Liver (tissue), 8 donors: ENCODE measurements at regions not wholly inside any gene's neighbourhood (a gene's known extent, or its start where the extent isn't known, plus 50 kb on each side); places are given as distances from the start of the nearest gene placed in this dataset.

Experiments
- DNase-seq: peaks from one replicate; pipeline ENCODE4 v3.0.0-alpha.2; 2017; ENCODE audit warnings: low spot score
- H3K27ac ChIP-seq, 2 donors: one replicate each; pipeline ENCODE4 v1.7.0; 2013; ENCODE audit warnings: inconsistent platforms in 2 of 2, low read length in 2 of 2, control low read depth in 1 of 2, low read depth in 1 of 2, mild to moderate bottlenecking in 1 of 2
- H3K27me3 ChIP-seq, 4 donors: one replicate each; pipeline versions ENCODE4 v1.6.1 to v1.7.0; 2013; ENCODE audit warnings: low read length in 3 of 4, inconsistent platforms in 1 of 4, mild to moderate bottlenecking in 1 of 4, moderate library complexity in 1 of 4; ENCODE audit not compliant: control insufficient read depth in 4 of 4, insufficient read depth in 4 of 4
- H3K36me3 ChIP-seq, 4 donors: one replicate each; pipeline versions ENCODE4 v1.6.1 to v1.7.0; 2013; ENCODE audit warnings: low read length in 3 of 4, mild to moderate bottlenecking in 3 of 4, low read depth in 1 of 4, moderate library complexity in 1 of 4; ENCODE audit not compliant: control insufficient read depth in 4 of 4, insufficient read depth in 3 of 4
- H3K4me1 ChIP-seq, 4 donors: one replicate each; pipeline versions ENCODE4 v1.6.1 to v1.7.0; 2013; ENCODE audit warnings: low read length in 3 of 4, mild to moderate bottlenecking in 3 of 4, moderate library complexity in 1 of 4; ENCODE audit not compliant: control insufficient read depth in 4 of 4, insufficient read depth in 4 of 4
- H3K4me3 ChIP-seq, 3 donors: one replicate each; pipeline versions ENCODE4 v1.6.1 to v1.7.0; 2013; ENCODE audit warnings: low read length in 3 of 3, control low read depth in 1 of 3, low read depth in 1 of 3, mild to moderate bottlenecking in 1 of 3
- H3K9ac ChIP-seq, 2 donors: one replicate each; pipeline ENCODE4 v1.7.0; 2013; ENCODE audit warnings: low read length in 2 of 2, mild to moderate bottlenecking in 2 of 2, moderate library complexity in 2 of 2, control low read depth in 1 of 2, low read depth in 1 of 2
- H3K9me3 ChIP-seq, 4 donors: one replicate each; pipeline versions ENCODE4 v1.6.1 to v1.7.0; 2013; ENCODE audit warnings: low read length in 3 of 4; ENCODE audit not compliant: control insufficient read depth in 4 of 4
- ATF3 ChIP-seq: IDR thresholded peaks from 2 replicates; pipeline ENCODE4 v1.6.1; 2016; ENCODE audit warnings: antibody characterized with exemption
- CTCF ChIP-seq: fragments of 150-350 bp; IDR thresholded peaks from 2 replicates; pipeline ENCODE4 v1.5.1; 2017; ENCODE audit warnings: improper control_type of control experiment, low read depth, low read length; ENCODE audit not compliant: missing input control
- EGR1 ChIP-seq, 2 donors: IDR thresholded peaks; 2 replicates each; pipeline ENCODE4 v1.6.1; 2016 to 2018; ENCODE audit warnings: antibody characterized with exemption in 2 of 2, low read depth in 2 of 2
- FOXA1 ChIP-seq: IDR thresholded peaks from 2 replicates; pipeline ENCODE4 v1.6.1; 2016; ENCODE audit warnings: antibody characterized with exemption
- FOXA2 ChIP-seq: IDR thresholded peaks from 2 replicates; pipeline ENCODE4 v1.6.1; 2016; ENCODE audit warnings: antibody characterized with exemption
- GABPA ChIP-seq, 2 donors: IDR thresholded peaks in 1 of 2; conservative IDR thresholded peaks in 1 of 2; 2 replicates each; pipeline ENCODE4 v1.6.1; 2016; ENCODE audit warnings: antibody characterized with exemption in 2 of 2, mild to moderate bottlenecking in 1 of 2, moderate library complexity in 1 of 2
- HNF4A ChIP-seq, 2 donors: conservative IDR thresholded peaks; 2 replicates each; pipeline ENCODE4 v1.6.1; 2016; ENCODE audit warnings: antibody characterized with exemption in 2 of 2, mild to moderate bottlenecking in 2 of 2
- HNF4G ChIP-seq: IDR thresholded peaks from 2 replicates; pipeline ENCODE4 v1.6.1; 2016; ENCODE audit warnings: antibody characterized with exemption
- JUND ChIP-seq, 2 donors: IDR thresholded peaks; 2 replicates each; pipeline ENCODE4 v1.6.1; 2016; ENCODE audit warnings: antibody characterized with exemption in 2 of 2
- MAX ChIP-seq: IDR thresholded peaks from 2 replicates; pipeline ENCODE4 v1.6.1; 2016; ENCODE audit warnings: antibody characterized with exemption
- NR2F2 ChIP-seq: IDR thresholded peaks from 2 replicates; pipeline ENCODE4 v1.6.1; 2016; ENCODE audit warnings: antibody characterized with exemption
- RAD21 ChIP-seq, 2 donors: IDR thresholded peaks; 2 replicates each; pipeline ENCODE4 v1.6.1; 2016; ENCODE audit warnings: antibody characterized with exemption in 2 of 2, mild to moderate bottlenecking in 2 of 2
- REST ChIP-seq: IDR thresholded peaks from 2 replicates; pipeline ENCODE4 v1.6.1; 2016; ENCODE audit warnings: antibody characterized with exemption, mild to moderate bottlenecking
- RXRA ChIP-seq, 2 donors: IDR thresholded peaks; 2 replicates each; pipeline ENCODE4 v1.6.1; 2017 to 2018; ENCODE audit warnings: antibody characterized with exemption in 2 of 2, mild to moderate bottlenecking in 1 of 2
- SP1 ChIP-seq: IDR thresholded peaks from 2 replicates; pipeline ENCODE4 v1.6.1; 2018; ENCODE audit warnings: antibody characterized with exemption, mild to moderate bottlenecking
- TAF1 ChIP-seq: conservative IDR thresholded peaks from 2 replicates; pipeline ENCODE4 v1.6.1; 2016; ENCODE audit warnings: antibody characterized with exemption, mild to moderate bottlenecking
- ZBTB33 ChIP-seq: IDR thresholded peaks from 2 replicates; pipeline ENCODE4 v1.6.1; 2016; ENCODE audit warnings: antibody characterized with exemption
- WGBS: extraction: QIAGEN DNeasy Blood & Tissue Kit; methylation state at CpG from one replicate; pipeline ENCODE4 v1.1.7; 2013; 5-methylcytosine and 5-hydroxymethylcytosine counted together
- donor health status: healthy.
- donor health status: healthy.
- donor health status: healthy.
- donor health status: healthy.
- donor health status: healthy.

GRCh38 chr17:56699186-56699894 lies 105.8 kb downstream of the NOG start:
- Histone ChIP-seq H3K9ac (no peak overlapping the region), H3K27me3 (no peaks in the 10 kb centered on the region), H3K4me3 (no peak overlapping the region), H3K36me3 (no peaks in the 10 kb centered on the region), H3K9me3 (no peaks in the 10 kb centered on the region), H3K27ac (no peak overlapping the region), H3K4me1 (peaks cover 0 to 2% (median 0%) of the 10 kb centered on the region in 4 donors)
- no peak for DNase-seq
- 33% methylated on average over 18 of the region's 18 CpGs for WGBS
- TF ChIP-seq GABPA (IDR thresholded peaks at IDR 0.05 in 1 of 2, conservative IDR thresholded peaks at IDR 0.05 in 1 of 2) = no peak
- TF ChIP-seq MAX = no peak
- TF ChIP-seq RAD21 (IDR thresholded peaks at IDR 0.05) = no peak
- TF ChIP-seq HNF4G = no peak
- no peak for TF ChIP-seq ZBTB33
- no peak for TF ChIP-seq SP1
- TF ChIP-seq REST = peak; percentile 94
- no peak for TF ChIP-seq CTCF

GRCh38 chr17:56700919-56701420 lies 107.5 kb downstream of the NOG start:
- H3K9ac ChIP-seq = no peak overlapping the region
- no peak overlapping the region for H3K27ac ChIP-seq
- 71% methylated on average over 7 of the region's 7 CpGs for WGBS
- H3K4me1 ChIP-seq = peaks cover 0 to 2% (median 0%) of the 10 kb centered on the region in 4 donors
- no peaks in the 10 kb centered on the region for H3K9me3 ChIP-seq
- H3K27me3 ChIP-seq = peaks cover 0 to 3% (median 0%) of the 10 kb centered on the region in 4 donors
- no peak overlapping the region for H3K4me3 ChIP-seq
- H3K36me3 ChIP-seq = no peaks in the 10 kb centered on the region
- DNase-seq = no peak
- TF ChIP-seq TAF1 (no peak), JUND (IDR thresholded peaks at IDR 0.05) (no peak), FOXA2 (no peak), EGR1 (IDR thresholded peaks at IDR 0.05; ENCODE audit: low read depth in 2 of 2) (no peak), RAD21 (IDR thresholded peaks at IDR 0.05) (no peak), RXRA (IDR thresholded peaks at IDR 0.05) (no peak), HNF4A (conservative IDR thresholded peaks at IDR 0.05) (no peak), FOXA1 (no peak), SP1 (no peak), NR2F2 (no peak), REST (no peak), HNF4G (no peak), CTCF (no peak), ATF3 (no peak)
